Gastrocnemius medialis (tissue), 4 donors: ENCODE measurements at regions not wholly inside any gene's neighbourhood (a gene's known extent, or its start where the extent isn't known, plus 50 kb on each side); places are given as distances from the start of the nearest gene placed in this dataset.

Source experiments
- ATAC-seq, 2 donors: fragments of 150-250 bp; one replicate each; pipeline ENCODE4 v1.9.1; 2016
- DNase-seq, 2 donors: peaks; one replicate each; pipeline ENCODE4 v3.0.0-alpha.2; 2019
- H3K27ac ChIP-seq, 4 donors: fragments of 200-600 bp; sonication (generic); 1 replicate in 1 of 4; 2 replicates in 3 of 4; pipeline ENCODE4 v1.5.1; 2016 to 2018; ENCODE audit warnings: mild to moderate bottlenecking in 2 of 4, moderate library complexity in 1 of 4
- H3K27me3 ChIP-seq, 3 donors: fragments of 200-600 bp; sonication (generic) in 2 of 3; 1 replicate in 1 of 3; 2 replicates in 2 of 3; pipeline versions ENCODE4 v1.5.1 to v1.6.0; 2016 to 2019; ENCODE audit warnings: mild to moderate bottlenecking in 1 of 3, moderate library complexity in 1 of 3
- H3K36me3 ChIP-seq, 2 donors: fragments of 200-600 bp; sonication (generic) in 1 of 2; one replicate each; pipeline ENCODE4 v1.5.1; 2017 to 2018
- H3K4me1 ChIP-seq, 2 donors: fragments of 200-600 bp; sonication (generic) in 1 of 2; one replicate each; pipeline ENCODE4 v1.5.1; 2016 to 2017; ENCODE audit warnings: mild to moderate bottlenecking in 2 of 2
- H3K4me3 ChIP-seq, 4 donors: fragments of 200-600 bp; sonication (generic) in 3 of 4; 1 replicate in 1 of 4; 2 replicates in 3 of 4; pipeline ENCODE4 v1.5.1; 2016 to 2019; ENCODE audit warnings: mild to moderate bottlenecking in 2 of 4
- H3K9me3 ChIP-seq, 3 donors: fragments of 200-600 bp; sonication (generic) in 2 of 3; 1 replicate in 1 of 3; 2 replicates in 2 of 3; pipeline ENCODE4 v1.5.1; 2016 to 2019
- CTCF ChIP-seq, 5 experiments: fragments of 450-650 bp in 3 of 5; fragments of 200-600 bp in 2 of 5; sonication (generic) in 2 of 5; IDR thresholded peaks in 4 of 5; conservative IDR thresholded peaks in 1 of 5; 1 replicate in 4 of 5; 2 replicates in 1 of 5; pipeline ENCODE4 v1.5.1; 2016 to 2019; ENCODE audit warnings: antibody characterized with exemption in 5 of 5, mild to moderate bottlenecking in 3 of 5, moderate library complexity in 3 of 5
- POLR2A ChIP-seq, 2 donors: fragments of 450-650 bp; IDR thresholded peaks; one replicate each; pipeline ENCODE4 v1.6.1; 2017; ENCODE audit warnings: antibody characterized with exemption in 2 of 2, mild to moderate bottlenecking in 2 of 2, moderate library complexity in 2 of 2
- in situ Hi-C, 4 donors: fragments of 200-750 bp; cut with MboI; loops; one replicate each; pipeline versions ENCODE4 v1.15.0 to v1.8.0; 2017; ENCODE audit warnings: low sequenced_read_pairs in 4 of 4
- intact Hi-C: fragments of 100-400 bp; cut with DNase I; formaldehyde crosslinking; loops from one replicate; pipeline ENCODE4 v1.15.1; 2023; ENCODE audit warnings: low total_unique reads

- Histone ChIP-seq H3K36me3 (no peaks in the 10 kb centered on the region), H3K27me3 (no peaks in the 10 kb centered on the region), H3K27ac (peak overlapping the region in 3 of 4 donors; percentile 10 to 25 (median 25)), H3K9me3 (peaks cover 0 to 3% (median 0%) of the 10 kb centered on the region in 3 donors), H3K4me3 (no peak overlapping the region), H3K4me1 (no peaks in the 10 kb centered on the region)
- intact Hi-C loops: loop anchor here (10.0 kb wide), 1 partner anchor 47 kb away; no protein-coding TSS in a partner anchor
- TF ChIP-seq POLR2A (IDR thresholded peaks at IDR 0.05) (no peak), CTCF (IDR thresholded peaks at IDR 0.05 in 4 of 5, conservative IDR thresholded peaks at IDR 0.05 in 1 of 5) (no peak)
- peak; percentile 29 to 41 for DNase-seq
- in situ Hi-C loops: no loop called here
- ATAC-seq: peak; percentile 61 to 76
These were observed 156.4 kb downstream of the COPS8 start for GRCh38 chr2:237242091-237242536.

DNA sequence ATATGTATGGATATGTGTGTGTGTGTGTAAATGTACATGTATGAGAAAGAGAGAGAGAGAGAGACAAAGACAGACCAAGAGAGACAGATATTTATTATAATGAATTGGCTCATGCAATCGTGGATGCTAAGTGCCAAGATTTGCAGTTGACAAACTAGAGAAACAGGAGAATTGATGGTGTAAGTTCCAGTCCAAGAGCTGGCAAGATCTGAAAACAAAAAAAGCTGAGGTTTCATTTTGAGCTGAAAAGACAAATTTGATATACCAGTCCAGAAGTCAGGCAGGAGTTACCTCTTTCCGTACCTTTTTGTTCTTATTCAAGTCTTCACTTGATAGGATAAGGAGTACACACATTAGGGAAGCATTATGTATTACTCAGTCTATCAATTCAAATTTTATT, 157.8 kb downstream of the COPS8 start:
- no peak for DNase-seq
- no peak for TF ChIP-seq POLR2A (IDR thresholded peaks at IDR 0.05)
- H3K4me3 ChIP-seq: no peak overlapping the region
- H3K4me1 ChIP-seq: no peaks in the 10 kb centered on the region
- H3K27me3 ChIP-seq: no peaks in the 10 kb centered on the region
- in situ Hi-C loops: no loop called here
- no peak for ATAC-seq
- H3K27ac ChIP-seq: peak overlapping the region in 1 of 4 donors; percentile 18
- no peaks in the 10 kb centered on the region for H3K36me3 ChIP-seq
- peaks cover 0 to 3% (median 0%) of the 10 kb centered on the region in 3 donors for H3K9me3 ChIP-seq
- intact Hi-C loops: loop anchor here (10.0 kb wide), 1 partner anchor 49 kb away; no protein-coding TSS in a partner anchor

DNA sequence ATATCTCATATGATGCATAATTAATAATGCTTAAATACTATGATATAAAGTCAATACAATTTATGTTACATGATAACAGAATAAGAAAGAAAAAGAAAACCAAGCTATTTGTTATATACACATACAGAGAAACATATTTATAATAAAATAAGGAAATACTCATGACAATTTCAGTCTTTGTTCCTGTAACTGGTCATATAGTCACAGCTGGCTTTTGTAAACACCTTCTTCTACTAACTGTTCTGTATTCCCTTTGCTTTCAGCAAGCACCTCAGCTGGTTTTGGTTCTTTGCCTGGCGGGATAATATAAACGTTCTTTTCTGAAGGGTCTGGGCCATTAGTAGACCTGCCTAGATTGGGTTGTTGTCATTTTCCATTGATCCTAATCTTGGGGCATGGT, 158.5 kb downstream of the COPS8 start:
- ATAC-seq (no peak), DNase-seq (no peak)
- Histone ChIP-seq H3K4me3 (no peak overlapping the region), H3K27ac (peak overlapping the region; percentile 18 to 57 (median 49)), H3K4me1 (no peaks in the 10 kb centered on the region), H3K36me3 (no peaks in the 10 kb centered on the region), H3K9me3 (peaks cover 0 to 3% (median 0%) of the 10 kb centered on the region in 3 donors), H3K27me3 (no peaks in the 10 kb centered on the region)
- no peak for TF ChIP-seq POLR2A (IDR thresholded peaks at IDR 0.05)
- TF ChIP-seq CTCF (IDR thresholded peaks at IDR 0.05 in 4 of 5, conservative IDR thresholded peaks at IDR 0.05 in 1 of 5): no peak
- intact Hi-C loops (loop anchor here (10.0 kb wide), 1 partner anchor 49 kb away; no protein-coding TSS in a partner anchor), in situ Hi-C loops (no loop called here)

- H3K4me1 ChIP-seq: no peaks in the 10 kb centered on the region
- peak overlapping the region; percentile 42 to 57 (median 50) for H3K27ac ChIP-seq
- no peak overlapping the region for H3K4me3 ChIP-seq
- TF ChIP-seq CTCF (IDR thresholded peaks at IDR 0.05 in 4 of 5, conservative IDR thresholded peaks at IDR 0.05 in 1 of 5) (no peak), POLR2A (IDR thresholded peaks at IDR 0.05) (no peak)
- H3K27me3 ChIP-seq: no peaks in the 10 kb centered on the region
- peaks cover 0 to 3% (median 0%) of the 10 kb centered on the region in 3 donors for H3K9me3 ChIP-seq
- intact Hi-C loops (loop anchor here (10.0 kb wide), 1 partner anchor 50 kb away; no protein-coding TSS in a partner anchor), in situ Hi-C loops (no loop called here)
- H3K36me3 ChIP-seq: no peaks in the 10 kb centered on the region
- DNase-seq: no peak
- ATAC-seq: peak; percentile 75 to 89
These were observed 159.4 kb downstream of the COPS8 start for GRCh38 chr2:237244976-237245646.

DNA sequence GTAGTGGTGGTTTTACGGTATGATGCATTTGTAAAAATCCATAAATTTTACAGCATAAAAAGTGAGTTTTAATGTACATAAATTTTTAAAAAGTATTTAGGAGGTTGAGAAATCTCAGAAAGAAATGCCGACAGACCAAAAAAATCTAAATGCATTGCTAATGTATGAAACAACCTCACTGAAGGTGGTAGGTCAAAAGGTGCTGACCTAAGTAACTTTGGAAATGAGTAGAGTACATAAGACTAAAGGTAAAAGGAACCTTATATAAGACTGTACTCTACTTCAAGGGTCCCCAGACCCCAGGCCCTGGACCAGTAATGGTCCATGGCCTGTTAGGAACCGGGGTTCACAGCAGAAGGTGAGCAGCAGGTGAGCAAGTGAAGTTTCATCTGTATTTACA, 163.4 kb downstream of the COL6A3 start:
- DNase-seq: no peak
- no peak for ATAC-seq
- TF ChIP-seq POLR2A (IDR thresholded peaks at IDR 0.05) (no peak), CTCF (IDR thresholded peaks at IDR 0.05 in 4 of 5, conservative IDR thresholded peaks at IDR 0.05 in 1 of 5) (no peak)

More for the DNA sequence above, 163.4 kb downstream of the COL6A3 start:
- in situ Hi-C loops (no loop called here), intact Hi-C loops (no loop called here)
- no peaks in the 10 kb centered on the region for H3K9me3 ChIP-seq
- no peaks in the 10 kb centered on the region for H3K4me1 ChIP-seq
- H3K36me3 ChIP-seq: no peaks in the 10 kb centered on the region
- H3K27ac ChIP-seq: no peak overlapping the region
- no peaks in the 10 kb centered on the region for H3K27me3 ChIP-seq
- no peak overlapping the region for H3K4me3 ChIP-seq
